SK-N-SH (cell line): ENCODE measurements at regions not wholly inside any gene's neighbourhood (a gene's known extent, or its start where the extent isn't known, plus 50 kb on each side); places are given as distances from the start of the nearest gene placed in this dataset.

Experiments
- CTCF ChIA-PET: fragments of 300-600, 350-600 bp; formaldehyde crosslinking; extraction: SDS; loops from one replicate; lab custom pipeline; 2021; lab: Yijun Ruan, JAX
- POLR2A ChIA-PET: fragments of 350-600 bp; sonication (Branson Sonifier 250); formaldehyde crosslinking; extraction: SDS; loops from one replicate; lab custom pipeline; 2020; ENCODE audit warnings: antibody characterized with exemption, inconsistent platforms; lab: Yijun Ruan, JAX
- DNase-seq: peaks from one replicate; pipeline ENCODE4 v3.0.0; 2012
- H2AFZ ChIP-seq: fragments of 200-600 bp; sonication (generic); 2 replicates; pipeline ENCODE4 v1.8.1; 2016; ENCODE audit warnings: antibody characterized with exemption, mild to moderate bottlenecking, low read depth
- H3F3A ChIP-seq: fragments of 200-600 bp; sonication (generic); replicated peaks from 2 replicates; pipeline ENCODE3; 2016; ENCODE audit warnings: antibody characterized with exemption, mild to moderate bottlenecking; ENCODE audit not compliant: insufficient read depth
- H3K27ac ChIP-seq, 2 experiments: fragments of 200-500 bp in 1 of 2; fragments of 200-600 bp in 1 of 2; sonication (Bioruptor generic) in 1 of 2; sonication (generic), shearing (Covaris generic) in 1 of 2; 2 replicates each; pipeline versions ENCODE4 v1.5.1 to v1.6.1; 2014 to 2016; ENCODE audit warnings: low read depth in 2 of 2, inconsistent platforms in 1 of 2, low read length in 1 of 2, mild to moderate bottlenecking in 1 of 2, mixed read lengths in 1 of 2
- H3K27me3 ChIP-seq: fragments of 200-600 bp; sonication (generic), shearing (Covaris generic); 2 replicates; pipeline ENCODE4 v1.6.1; 2016; ENCODE audit warnings: mixed run types; ENCODE audit not compliant: insufficient read depth
- H3K36me3 ChIP-seq, 2 experiments: fragments of 200-500 bp in 1 of 2; fragments of 200-600 bp in 1 of 2; sonication (Bioruptor generic) in 1 of 2; sonication (generic) in 1 of 2; replicated peaks in 1 of 2; 2 replicates each; pipeline versions ENCODE3 to v1.5.1; 2014 to 2016; ENCODE audit warnings: low read length in 1 of 2, mild to moderate bottlenecking in 1 of 2; ENCODE audit not compliant: insufficient read depth in 2 of 2, control insufficient read depth in 1 of 2
- H3K4me1 ChIP-seq, 2 experiments: fragments of 200-500 bp in 1 of 2; fragments of 200-600 bp in 1 of 2; sonication (Bioruptor generic) in 1 of 2; sonication (generic), shearing (Covaris generic) in 1 of 2; 2 replicates each; pipeline versions ENCODE4 v1.5.1 to v1.6.1; 2014 to 2016; ENCODE audit warnings: low read depth in 1 of 2, low read length in 1 of 2, mixed run types in 1 of 2; ENCODE audit not compliant: insufficient read depth in 2 of 2, control insufficient read depth in 1 of 2
- H3K4me2 ChIP-seq: fragments of 200-600 bp; sonication (generic), shearing (Covaris generic); 2 replicates; pipeline ENCODE4 v1.6.1; 2017; ENCODE audit warnings: mixed run types
- H3K4me3 ChIP-seq, 2 experiments: fragments of 200-500 bp in 1 of 2; fragments of 200-600 bp in 1 of 2; sonication (Bioruptor generic) in 1 of 2; sonication (generic), shearing (Covaris generic) in 1 of 2; 2 replicates each; pipeline versions ENCODE4 v1.5.1 to v1.8.1; 2014 to 2016; ENCODE audit warnings: low read depth in 2 of 2, inconsistent platforms in 1 of 2, low read length in 1 of 2, mild to moderate bottlenecking in 1 of 2, mixed read lengths in 1 of 2, moderate library complexity in 1 of 2
- H3K79me2 ChIP-seq: fragments of 200-600 bp; sonication (generic); 2 replicates; pipeline ENCODE4 v1.8.1; 2017; ENCODE audit warnings: mild to moderate bottlenecking; ENCODE audit not compliant: insufficient read depth
- H3K9ac ChIP-seq: fragments of 200-600 bp; sonication (generic); 2 replicates; pipeline ENCODE4 v1.6.1; 2017; ENCODE audit warnings: mixed run types
- H3K9me2 ChIP-seq: fragments of 200-600 bp; sonication (generic); 2 replicates; pipeline ENCODE4 v1.6.1; 2017; ENCODE audit warnings: mixed run types
- H3K9me3 ChIP-seq: fragments of 200-600 bp; sonication (generic); 2 replicates; pipeline ENCODE4 v1.6.1; 2017; ENCODE audit warnings: mixed run types, mild to moderate bottlenecking, moderate library complexity
- H4K20me1 ChIP-seq: fragments of 200-600 bp; sonication (generic); 2 replicates; pipeline ENCODE4 v1.6.1; 2017; ENCODE audit warnings: mild to moderate bottlenecking, mixed run types; ENCODE audit not compliant: insufficient read depth
- EP300 ChIP-seq, 2 experiments: IDR thresholded peaks; 2 replicates each; pipeline versions ENCODE4 v1.4.0 to v1.6.1; 2012; ENCODE audit warnings: borderline replicate concordance in 1 of 2, low read depth in 1 of 2, low read length in 1 of 2
- EZH2phosphoT487 ChIP-seq: fragments of 200-600 bp; sonication (generic); IDR thresholded peaks from 2 replicates; pipeline ENCODE4 v1.6.1; 2017; ENCODE audit warnings: low read depth, mixed run types, mild to moderate bottlenecking, antibody characterized with exemption, moderate library complexity, borderline replicate concordance
- FOSL2 ChIP-seq: IDR thresholded peaks from 2 replicates; pipeline ENCODE4 v1.4.0; 2012; ENCODE audit warnings: low read depth, mild to moderate bottlenecking, moderate library complexity, borderline replicate concordance
- FOXJ3 ChIP-seq: sonication (generic); formaldehyde crosslinking; IDR thresholded peaks from 2 replicates; pipeline ENCODE4 v1.5.1; 2020; ENCODE audit warnings: mild to moderate bottlenecking, missing genetic modification reagents
- GABPA ChIP-seq: IDR thresholded peaks from 2 replicates; pipeline ENCODE4 v1.4.0; 2012; ENCODE audit warnings: low read depth, mild to moderate bottlenecking
- GATA2 ChIP-seq: sonication (generic); formaldehyde crosslinking; IDR thresholded peaks from 2 replicates; pipeline ENCODE4 v1.5.0; 2020; ENCODE audit warnings: mild to moderate bottlenecking, missing genetic modification reagents
- MEF2A ChIP-seq: IDR thresholded peaks from 2 replicates; pipeline ENCODE4 v1.4.0; 2012; ENCODE audit warnings: low read depth, borderline replicate concordance
- NFIC ChIP-seq: IDR thresholded peaks from 2 replicates; pipeline ENCODE4 v1.4.0; 2012; ENCODE audit warnings: borderline replicate concordance
- NRF1 ChIP-seq: IDR thresholded peaks from 2 replicates; pipeline ENCODE4 v1.6.1; 2012; ENCODE audit warnings: low read depth, mild to moderate bottlenecking, low read length
- RAD21 ChIP-seq: IDR thresholded peaks from 2 replicates; pipeline ENCODE4 v1.6.1; 2012; ENCODE audit warnings: mild to moderate bottlenecking, low read length
- RXRA ChIP-seq: IDR thresholded peaks from 2 replicates; pipeline ENCODE4 v1.4.0; 2012; ENCODE audit warnings: low read depth, mild to moderate bottlenecking, borderline replicate concordance
- SMC3 ChIP-seq: IDR thresholded peaks from 2 replicates; pipeline ENCODE4 v1.6.1; 2012; ENCODE audit warnings: low read depth, low read length, improper control_type of control experiment
- TCF12 ChIP-seq: IDR thresholded peaks from 2 replicates; pipeline ENCODE4 v1.4.0; 2012
- TEAD4 ChIP-seq: IDR thresholded peaks from 2 replicates; pipeline ENCODE4 v1.4.0; 2012; ENCODE audit warnings: mild to moderate bottlenecking, borderline replicate concordance; ENCODE audit not compliant: insufficient read depth
- YY1 ChIP-seq: IDR thresholded peaks from 2 replicates; pipeline ENCODE4 v1.4.0; 2012; ENCODE audit warnings: low read depth, mild to moderate bottlenecking
- WGBS: methylation state at CpG from one replicate; pipeline ENCODE4 v1.1.6; 2017; ENCODE audit warnings: low lambda C conversion rate; 5-methylcytosine and 5-hydroxymethylcytosine counted together
- TF ChIP-seq, protein P1 (sequence below): IDR thresholded peaks from 2 replicates; pipeline ENCODE4 v1.6.1; 2012; ENCODE audit warnings: mild to moderate bottlenecking, low read depth, low read length, moderate library complexity
- TF ChIP-seq, protein P2 (sequence below): IDR thresholded peaks from 2 replicates; pipeline ENCODE4 v1.4.0; 2012; ENCODE audit warnings: low read depth, borderline replicate concordance
- TF ChIP-seq, protein P3 (sequence below): IDR thresholded peaks from 2 replicates; pipeline ENCODE4 v1.4.0; 2012; ENCODE audit warnings: low read depth, borderline replicate concordance
- TF ChIP-seq, protein P4 (sequence below): IDR thresholded peaks from 2 replicates; pipeline ENCODE4 v1.4.0; 2012; ENCODE audit warnings: low read depth
- TF ChIP-seq, protein P5 (sequence below): IDR thresholded peaks from 2 replicates; pipeline ENCODE4; 2012

DNA sequence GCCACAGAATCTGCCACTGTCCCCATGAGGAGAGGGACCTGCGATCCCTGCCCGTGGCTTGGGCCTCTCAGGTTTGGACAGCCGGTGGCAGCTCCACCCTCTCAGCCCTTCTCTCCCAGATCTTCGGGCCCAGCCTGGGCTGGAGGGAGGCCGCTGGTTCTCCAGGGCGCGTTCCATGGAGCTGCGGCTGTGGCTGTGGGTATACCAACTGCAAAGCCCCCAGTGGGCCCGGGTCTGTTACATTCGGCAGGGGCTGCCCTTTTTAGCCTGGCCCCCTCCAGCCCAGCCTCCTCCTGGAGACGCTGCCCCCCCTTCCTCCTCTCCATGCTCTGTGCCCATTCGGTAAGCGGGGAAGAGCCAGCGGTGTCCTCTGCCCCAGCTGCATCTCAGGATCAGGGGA lies 64.7 kb upstream of the ZNF469 start:
- H3K79me2 ChIP-seq, result no peaks in the 10 kb centered on the region
- no peaks in the 10 kb centered on the region for H3K9me3 ChIP-seq
- H3K27ac ChIP-seq, result peak overlapping the region; percentile 51 to 52; a peak in 2 of 4 replicates
- H3K9ac ChIP-seq, result no peak overlapping the region
- 92% methylated on average over 7 of the region's 14 CpGs for WGBS
- H4K20me1 ChIP-seq, result no peaks in the 10 kb centered on the region
- no peak for DNase-seq
- TF ChIP-seq RAD21 (no peak), TCF12 (no peak), TEAD4 (no peak), NRF1 (no peak), EP300 (IDR thresholded peaks at IDR 0.05; ENCODE audit: borderline replicate concordance in 1 of 2, low read depth in 1 of 2, low read length in 1 of 2) (no peak), RXRA (no peak), SMC3 (no peak), GATA2 (CRISPR knock-in tag) (no peak), EZH2phosphoT487 (no peak), FOSL2 (no peak), FOXJ3 (CRISPR knock-in tag) (no peak), YY1 (no peak), MEF2A (no peak), GABPA (no peak), NFIC (no peak)
- TF ChIP-seq, protein P1, sequence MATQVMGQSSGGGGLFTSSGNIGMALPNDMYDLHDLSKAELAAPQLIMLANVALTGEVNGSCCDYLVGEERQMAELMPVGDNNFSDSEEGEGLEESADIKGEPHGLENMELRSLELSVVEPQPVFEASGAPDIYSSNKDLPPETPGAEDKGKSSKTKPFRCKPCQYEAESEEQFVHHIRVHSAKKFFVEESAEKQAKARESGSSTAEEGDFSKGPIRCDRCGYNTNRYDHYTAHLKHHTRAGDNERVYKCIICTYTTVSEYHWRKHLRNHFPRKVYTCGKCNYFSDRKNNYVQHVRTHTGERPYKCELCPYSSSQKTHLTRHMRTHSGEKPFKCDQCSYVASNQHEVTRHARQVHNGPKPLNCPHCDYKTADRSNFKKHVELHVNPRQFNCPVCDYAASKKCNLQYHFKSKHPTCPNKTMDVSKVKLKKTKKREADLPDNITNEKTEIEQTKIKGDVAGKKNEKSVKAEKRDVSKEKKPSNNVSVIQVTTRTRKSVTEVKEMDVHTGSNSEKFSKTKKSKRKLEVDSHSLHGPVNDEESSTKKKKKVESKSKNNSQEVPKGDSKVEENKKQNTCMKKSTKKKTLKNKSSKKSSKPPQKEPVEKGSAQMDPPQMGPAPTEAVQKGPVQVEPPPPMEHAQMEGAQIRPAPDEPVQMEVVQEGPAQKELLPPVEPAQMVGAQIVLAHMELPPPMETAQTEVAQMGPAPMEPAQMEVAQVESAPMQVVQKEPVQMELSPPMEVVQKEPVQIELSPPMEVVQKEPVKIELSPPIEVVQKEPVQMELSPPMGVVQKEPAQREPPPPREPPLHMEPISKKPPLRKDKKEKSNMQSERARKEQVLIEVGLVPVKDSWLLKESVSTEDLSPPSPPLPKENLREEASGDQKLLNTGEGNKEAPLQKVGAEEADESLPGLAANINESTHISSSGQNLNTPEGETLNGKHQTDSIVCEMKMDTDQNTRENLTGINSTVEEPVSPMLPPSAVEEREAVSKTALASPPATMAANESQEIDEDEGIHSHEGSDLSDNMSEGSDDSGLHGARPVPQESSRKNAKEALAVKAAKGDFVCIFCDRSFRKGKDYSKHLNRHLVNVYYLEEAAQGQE, result no peak
- TF ChIP-seq, protein P2, sequence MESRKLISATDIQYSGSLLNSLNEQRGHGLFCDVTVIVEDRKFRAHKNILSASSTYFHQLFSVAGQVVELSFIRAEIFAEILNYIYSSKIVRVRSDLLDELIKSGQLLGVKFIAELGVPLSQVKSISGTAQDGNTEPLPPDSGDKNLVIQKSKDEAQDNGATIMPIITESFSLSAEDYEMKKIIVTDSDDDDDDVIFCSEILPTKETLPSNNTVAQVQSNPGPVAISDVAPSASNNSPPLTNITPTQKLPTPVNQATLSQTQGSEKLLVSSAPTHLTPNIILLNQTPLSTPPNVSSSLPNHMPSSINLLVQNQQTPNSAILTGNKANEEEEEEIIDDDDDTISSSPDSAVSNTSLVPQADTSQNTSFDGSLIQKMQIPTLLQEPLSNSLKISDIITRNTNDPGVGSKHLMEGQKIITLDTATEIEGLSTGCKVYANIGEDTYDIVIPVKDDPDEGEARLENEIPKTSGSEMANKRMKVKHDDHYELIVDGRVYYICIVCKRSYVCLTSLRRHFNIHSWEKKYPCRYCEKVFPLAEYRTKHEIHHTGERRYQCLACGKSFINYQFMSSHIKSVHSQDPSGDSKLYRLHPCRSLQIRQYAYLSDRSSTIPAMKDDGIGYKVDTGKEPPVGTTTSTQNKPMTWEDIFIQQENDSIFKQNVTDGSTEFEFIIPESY, result no peak
- TF ChIP-seq, protein P3, sequence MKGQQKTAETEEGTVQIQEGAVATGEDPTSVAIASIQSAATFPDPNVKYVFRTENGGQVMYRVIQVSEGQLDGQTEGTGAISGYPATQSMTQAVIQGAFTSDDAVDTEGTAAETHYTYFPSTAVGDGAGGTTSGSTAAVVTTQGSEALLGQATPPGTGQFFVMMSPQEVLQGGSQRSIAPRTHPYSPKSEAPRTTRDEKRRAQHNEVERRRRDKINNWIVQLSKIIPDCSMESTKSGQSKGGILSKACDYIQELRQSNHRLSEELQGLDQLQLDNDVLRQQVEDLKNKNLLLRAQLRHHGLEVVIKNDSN, result no peak
- TF ChIP-seq, protein P4, sequence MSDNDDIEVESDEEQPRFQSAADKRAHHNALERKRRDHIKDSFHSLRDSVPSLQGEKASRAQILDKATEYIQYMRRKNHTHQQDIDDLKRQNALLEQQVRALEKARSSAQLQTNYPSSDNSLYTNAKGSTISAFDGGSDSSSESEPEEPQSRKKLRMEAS, result no peak
- TF ChIP-seq, protein P5, sequence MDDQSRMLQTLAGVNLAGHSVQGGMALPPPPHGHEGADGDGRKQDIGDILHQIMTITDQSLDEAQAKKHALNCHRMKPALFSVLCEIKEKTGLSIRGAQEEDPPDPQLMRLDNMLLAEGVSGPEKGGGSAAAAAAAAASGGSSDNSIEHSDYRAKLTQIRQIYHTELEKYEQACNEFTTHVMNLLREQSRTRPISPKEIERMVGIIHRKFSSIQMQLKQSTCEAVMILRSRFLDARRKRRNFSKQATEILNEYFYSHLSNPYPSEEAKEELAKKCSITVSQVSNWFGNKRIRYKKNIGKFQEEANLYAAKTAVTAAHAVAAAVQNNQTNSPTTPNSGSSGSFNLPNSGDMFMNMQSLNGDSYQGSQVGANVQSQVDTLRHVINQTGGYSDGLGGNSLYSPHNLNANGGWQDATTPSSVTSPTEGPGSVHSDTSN, result no peak
- H3F3A ChIP-seq, result peaks cover 4% of the 10 kb centered on the region
- H3K36me3 ChIP-seq, result no peaks in the 10 kb centered on the region
- ChIA-PET CTCF (no interaction called here), POLR2A (no interaction called here)
- no peak overlapping the region for H3K4me3 ChIP-seq
- H2AFZ ChIP-seq, result peak overlapping the region; percentile 50; the same call in 1 of the 2 replicates
- no peak overlapping the region for H3K4me2 ChIP-seq
- H3K9me2 ChIP-seq, result no peaks in the 10 kb centered on the region
- no peaks in the 10 kb centered on the region for H3K27me3 ChIP-seq
- peaks cover 12 to 32% of the 10 kb centered on the region in 2 experiments; a peak in 3 of 4 replicates for H3K4me1 ChIP-seq
